NOMO-1 treated with dmso at 0.1 percent for 144 hours (cell line): ENCODE measurements at regions not wholly inside any gene's neighbourhood (a gene's known extent, or its start where the extent isn't known, plus 50 kb on each side); places are given as distances from the start of the nearest gene placed in this dataset.
A peak's percentile ranks its signal among the peaks of the same experiment; 100 is the strongest.
"Not testable (repeated sequence)": the region's sequence is repeated elsewhere in the genome, so short reads cannot be mapped to it uniquely, and the experiment has no call there.

Experiments used
- DNase-seq: peaks from one replicate; lab custom pipeline; 2025; ENCODE audit not compliant: unreplicated experiment; lab: John Stamatoyannopoulos, UW

- DNase-seq, result no peak
Observed at GRCh38 chr16:22624800-22625533, 114.3 kb downstream of the NPIPB5 start.

DNA sequence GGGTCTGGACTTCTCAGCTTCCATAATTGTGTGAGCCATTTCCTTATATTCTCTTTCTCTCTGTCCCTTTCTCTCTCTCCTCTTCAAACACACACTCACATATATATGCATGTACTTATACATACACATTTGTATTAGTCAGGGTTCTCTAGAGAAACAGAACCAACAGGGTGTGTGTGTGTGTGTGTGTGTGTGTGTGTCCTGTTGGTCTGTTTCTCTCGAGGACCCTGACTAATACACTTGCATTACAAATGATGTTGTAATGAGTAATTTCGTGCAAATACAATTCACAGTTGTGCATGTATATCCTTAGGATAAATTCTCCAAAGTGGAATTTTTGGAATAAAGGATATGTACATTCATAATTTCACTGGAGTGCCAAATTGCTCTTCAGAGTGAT is 115.3 kb downstream of the NPIPB5 start:
- DNase-seq, result no peak

DNA sequence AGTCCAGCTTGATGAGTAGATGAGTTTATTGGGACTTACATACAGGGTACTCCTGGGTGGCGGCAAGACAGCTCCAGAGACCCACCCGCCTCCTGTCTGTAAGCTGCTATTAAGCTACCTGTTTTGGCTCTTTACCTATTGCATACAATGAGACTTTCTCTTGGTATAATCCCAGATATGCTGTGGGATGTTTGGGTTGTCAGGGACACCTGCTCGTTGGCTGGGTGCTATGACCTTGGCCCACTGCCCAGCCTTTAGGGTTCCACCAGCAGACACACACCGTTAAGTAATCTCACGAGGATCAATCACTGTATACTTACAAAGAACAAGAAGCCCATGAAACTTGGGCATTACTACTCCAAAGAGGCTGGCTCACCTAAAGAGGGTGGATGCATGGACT is 116.4 kb downstream of the NPIPB5 start:
- DNase-seq, result no peak

- no peak for DNase-seq
Observed at GRCh38 chr16:22628994-22629393, 118.3 kb downstream of the NPIPB5 start.

DNA sequence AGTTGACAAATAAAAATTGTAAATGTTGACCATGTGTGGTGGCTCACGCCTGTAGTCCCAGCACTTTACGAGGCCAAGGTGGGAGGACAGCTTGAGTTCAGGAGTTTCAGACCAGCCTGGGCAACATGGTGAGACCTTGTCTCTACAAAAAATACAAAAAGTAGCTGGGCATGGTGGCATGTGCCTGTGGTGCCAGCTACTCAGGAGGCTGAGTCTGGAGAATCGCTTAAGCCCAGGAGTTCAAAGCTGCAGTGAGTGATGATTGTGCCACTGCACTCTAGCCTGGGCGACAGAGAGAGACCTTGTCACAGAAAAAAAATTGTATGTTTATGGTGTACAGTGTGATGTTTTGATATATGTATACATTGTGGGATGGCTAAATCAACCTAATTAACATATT is 119.6 kb downstream of the NPIPB5 start:
- no peak for DNase-seq

DNA sequence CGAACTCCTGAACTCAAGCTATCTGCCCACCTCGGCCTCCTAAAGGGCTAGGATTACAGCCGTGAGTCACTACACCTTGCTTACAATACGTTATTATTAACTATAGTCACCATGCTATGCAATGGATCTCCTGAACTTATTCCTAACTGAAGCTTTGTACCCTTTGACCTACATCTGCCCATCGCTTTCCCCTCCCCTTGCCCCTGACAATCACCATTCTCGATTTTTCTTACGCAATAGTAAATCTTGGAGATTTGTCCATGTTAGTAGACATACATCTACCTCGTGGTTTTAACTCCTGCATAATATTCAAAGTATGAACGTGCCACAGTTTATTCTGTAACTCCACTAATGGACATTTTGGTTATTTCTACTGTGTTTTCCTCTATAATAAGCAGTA is 120.6 kb downstream of the NPIPB5 start:
- no peak for DNase-seq

DNA sequence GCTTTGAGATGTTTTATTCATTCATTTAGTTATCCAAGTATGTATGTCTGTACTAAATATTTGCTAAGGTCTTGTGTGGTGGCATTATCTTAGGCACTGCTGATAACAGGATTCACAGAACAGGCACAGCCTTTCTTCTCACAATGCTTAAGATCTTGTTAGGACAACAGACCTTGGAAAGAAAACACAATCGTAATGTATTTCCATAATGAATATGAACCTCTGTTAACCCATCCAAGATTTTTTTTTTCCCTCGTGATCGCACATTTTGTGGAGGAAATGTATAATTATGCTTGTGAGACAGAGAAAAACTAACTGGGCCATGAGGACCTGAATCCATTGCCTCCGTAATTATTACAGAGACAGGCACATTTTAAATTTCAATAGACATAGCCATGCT is 121.9 kb downstream of the NPIPB5 start:
- DNase-seq, result no peak

GRCh38 chr16:22633280-22633679 is 122.6 kb downstream of the NPIPB5 start:
- DNase-seq, result no peak

GRCh38 chr16:22633799-22634198 is 123.1 kb downstream of the NPIPB5 start:
- no peak for DNase-seq

GRCh38 chr16:22634954-22635353 is 124.3 kb downstream of the NPIPB5 start:
- DNase-seq, result no peak

DNA sequence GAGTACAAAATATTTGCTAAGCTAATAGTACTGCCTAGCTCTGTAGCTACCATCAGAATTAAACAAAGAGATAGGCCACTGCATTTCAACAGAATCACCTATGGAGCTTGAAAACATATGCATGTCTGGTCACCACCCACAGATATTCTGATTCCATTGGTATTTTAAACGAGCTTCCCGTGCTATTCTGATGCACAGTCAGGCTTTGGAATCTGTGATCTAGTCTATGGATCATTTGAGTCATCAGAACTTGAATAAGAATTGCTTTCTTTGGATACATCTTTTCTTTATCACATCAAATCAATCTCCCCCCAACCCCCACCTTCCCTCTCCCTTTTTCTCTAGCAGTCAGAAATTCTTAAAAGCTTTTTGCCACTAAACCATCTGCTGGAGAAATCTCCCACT is 124.7 kb downstream of the NPIPB5 start:
- DNase-seq, result no peak

DNA sequence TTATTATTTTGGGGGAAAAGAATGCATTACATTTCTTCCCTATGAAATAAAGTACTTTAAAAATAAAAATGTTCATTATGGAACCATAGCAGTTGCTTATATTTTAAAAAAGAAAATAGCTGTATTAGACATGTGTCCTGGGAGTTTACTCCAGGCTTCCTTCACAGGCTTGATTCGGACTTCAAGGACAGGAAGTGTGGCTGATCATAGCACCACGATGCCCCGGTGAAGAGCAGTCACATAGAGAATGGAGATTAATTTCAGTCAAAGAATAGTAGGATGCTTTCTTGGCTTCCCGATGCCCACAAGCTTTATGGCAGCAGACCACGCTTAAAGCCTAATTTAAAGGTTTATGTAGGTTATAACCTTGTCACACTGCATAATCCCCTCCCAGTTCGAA is 125.1 kb downstream of the NPIPB5 start:
- DNase-seq, result no peak

DNA sequence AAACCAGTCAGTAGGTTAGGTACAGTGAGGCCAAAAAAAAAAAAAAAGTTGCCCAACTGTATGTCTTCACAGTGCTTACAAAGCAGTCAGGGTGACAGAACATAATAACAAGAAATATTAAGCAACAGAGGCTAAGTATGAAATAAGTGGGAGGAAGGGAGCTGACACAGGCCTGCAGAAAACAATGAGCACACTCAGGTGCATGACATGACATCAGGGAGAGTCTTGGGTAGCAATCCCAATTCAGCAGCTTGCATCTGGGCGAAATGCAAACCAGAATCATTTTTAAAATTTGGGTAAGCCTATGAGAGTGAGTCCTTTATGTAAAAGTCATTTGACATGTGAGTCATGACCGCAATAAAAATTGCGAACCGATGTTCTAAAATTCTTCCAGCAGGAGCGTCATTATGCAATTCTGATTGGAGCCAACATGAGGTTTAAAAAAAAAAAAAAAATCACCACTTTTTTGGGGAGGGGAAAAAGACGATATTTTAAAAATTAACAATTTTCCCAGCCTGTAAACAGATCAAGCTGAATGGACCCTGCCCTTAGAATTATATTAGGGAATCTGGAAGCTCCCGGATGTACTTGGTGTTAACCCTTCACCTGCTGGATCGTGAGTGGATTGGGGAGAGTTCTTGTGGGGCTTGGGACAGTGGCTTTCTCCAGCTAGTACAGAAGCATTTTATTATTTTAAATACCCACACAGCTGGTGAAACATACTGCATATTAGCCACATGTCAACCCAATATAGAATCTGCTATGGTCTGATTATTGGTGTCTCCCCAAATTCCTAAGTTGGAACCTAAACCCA is 127.9 kb downstream of the NPIPB5 start:
- DNase-seq, result peak; percentile 66

GRCh38 chr16:22641131-22641628 is 130.5 kb downstream of the NPIPB5 start:
- DNase-seq, result no peak

- no peak for DNase-seq
Observed at GRCh38 chr16:22642416-22643088, 131.9 kb downstream of the NPIPB5 start.

- DNase-seq, result not testable (repeated sequence)
Observed at GRCh38 chr16:22643203-22643602, 132.5 kb downstream of the NPIPB5 start.

DNA sequence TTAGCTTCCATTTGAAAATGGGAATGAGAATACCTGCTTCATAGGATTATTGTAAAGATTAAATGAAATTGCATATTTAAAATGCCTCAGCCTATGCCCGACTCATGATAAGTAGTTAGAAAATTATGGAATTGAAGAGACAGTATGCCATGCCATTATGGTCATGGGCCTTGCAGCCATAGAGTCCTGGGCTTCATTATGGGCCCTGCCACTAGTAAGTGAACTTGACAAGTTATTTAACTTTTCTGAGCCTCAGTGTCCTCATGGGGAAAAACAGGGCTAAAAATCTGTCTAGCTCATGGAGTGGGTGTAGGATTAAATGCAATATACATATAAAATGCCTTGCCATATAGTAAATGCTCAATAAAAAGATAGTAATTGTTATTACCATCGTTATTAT is 133.2 kb downstream of the NPIPB5 start:
- no peak for DNase-seq

GRCh38 chr16:22645868-22646267 is 135.2 kb downstream of the NPIPB5 start:
- no peak for DNase-seq

- DNase-seq, result no peak
Observed at GRCh38 chr16:22646948-22647556, 136.4 kb downstream of the NPIPB5 start.

- DNase-seq, result no peak
Observed at GRCh38 chr16:22648141-22648540, 137.4 kb downstream of the NPIPB5 start.

GRCh38 chr16:22648941-22649340 is 138.2 kb downstream of the NPIPB5 start:
- no peak for DNase-seq
